Lung microvascular endothelial cell (primary cell): ENCODE measurements at regions not wholly inside any gene's neighbourhood (a gene's known extent, or its start where the extent isn't known, plus 50 kb on each side); places are given as distances from the start of the nearest gene placed in this dataset.

Source experiments
- DNase-seq, 2 donors: peaks; one replicate each; pipeline versions ENCODE4 v3.0.0 to v3.0.0-alpha.2; 2010; ENCODE audit warnings: low read depth in 2 of 2

- peak in 1 of 2 donors; percentile 40 for DNase-seq
Observed at GRCh38 chr12:30021051-30021833, 237.5 kb upstream of the TMTC1 start.

- no peak for DNase-seq
Observed at GRCh38 chr12:30019366-30020140, 235.8 kb upstream of the TMTC1 start.

- DNase-seq = no peak
Observed at GRCh38 chr12:30016540-30017055, 232.9 kb upstream of the TMTC1 start.

- DNase-seq = no peak
Observed at GRCh38 chr12:30015631-30016337, 232.0 kb upstream of the TMTC1 start.

GRCh38 chr12:30014991-30015390, 231.2 kb upstream of the TMTC1 start:
- DNase-seq = no peak

- no peak for DNase-seq
Observed at GRCh38 chr12:30012816-30013450, 229.2 kb upstream of the TMTC1 start.

GRCh38 chr12:30010071-30011052, 226.6 kb upstream of the TMTC1 start:
- peak; percentile 15 to 44 for DNase-seq

- DNase-seq = no peak
Observed at GRCh38 chr12:30006021-30006420, 222.3 kb upstream of the TMTC1 start.

GRCh38 chr12:30003321-30003720, 219.6 kb upstream of the TMTC1 start:
- DNase-seq = no peak

GRCh38 chr12:30002677-30003076, 218.9 kb upstream of the TMTC1 start:
- DNase-seq = peak in 1 of 2 donors; percentile 6

GRCh38 chr12:30000401-30000800, 216.7 kb upstream of the TMTC1 start:
- DNase-seq = no peak

- DNase-seq = no peak
Observed at GRCh38 chr12:29996993-29997392, 213.3 kb upstream of the TMTC1 start.

- DNase-seq = no peak
Observed at GRCh38 chr12:29992366-29992765, 208.6 kb upstream of the TMTC1 start.

GRCh38 chr12:29991924-29992323, 208.2 kb upstream of the TMTC1 start:
- no peak for DNase-seq

GRCh38 chr12:29990971-29991370, 207.2 kb upstream of the TMTC1 start:
- DNase-seq = no peak

GRCh38 chr12:29983851-29984250, 200.1 kb upstream of the TMTC1 start:
- no peak for DNase-seq

- no peak for DNase-seq
Observed at GRCh38 chr12:29980304-29980703, 196.6 kb upstream of the TMTC1 start.

GRCh38 chr12:29971446-29971845, 187.7 kb upstream of the TMTC1 start:
- DNase-seq = peak in 1 of 2 donors; percentile 70

GRCh38 chr12:29970501-29970900, 186.8 kb upstream of the TMTC1 start:
- DNase-seq = peak; percentile 14 to 89
